ENCODE measurements at regions not wholly inside any gene's neighbourhood (a gene's known extent, or its start where the extent isn't known, plus 50 kb on each side); places are given as distances from the start of the nearest gene placed in this dataset.

DNA sequence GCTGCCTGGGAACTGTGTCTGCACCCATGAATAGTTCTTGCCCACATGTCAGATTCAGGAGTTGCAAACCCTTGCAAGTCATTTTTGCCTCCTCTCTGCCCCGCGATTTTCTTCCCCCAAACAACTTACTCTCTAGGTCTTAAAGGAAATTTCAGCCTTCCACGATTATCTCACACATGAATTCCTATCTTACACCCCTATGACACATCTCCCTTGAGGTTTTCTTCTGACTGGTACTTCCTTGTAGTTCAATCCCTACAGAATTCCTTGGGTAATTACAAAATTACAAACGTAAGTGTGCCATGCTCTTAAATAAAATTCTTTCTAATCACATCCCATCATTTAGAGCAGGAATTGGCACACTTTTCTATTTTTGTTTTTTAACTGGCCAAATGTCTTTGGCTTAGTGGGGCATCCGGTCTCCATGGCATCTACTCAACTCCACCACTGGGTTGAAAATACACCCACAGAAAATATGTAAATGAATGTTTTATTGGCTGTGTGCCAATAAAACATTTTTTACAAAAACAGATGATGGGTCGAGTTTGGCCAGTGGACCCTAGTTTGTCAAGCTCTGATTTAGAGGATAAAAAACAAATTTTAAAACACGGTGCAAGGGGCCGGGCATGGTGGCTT, 536.4 kb upstream of the AMELY start:
- WGBS, 4 donors = 71 to 75% methylated on average over 8 of the region's 8 CpGs; no CpG with 5 or more reads in 2 of the 4 donors
- Histone ChIP-seq H3K4me3 (no peak overlapping the region), H3K36me3 (replicated peaks in 1 of 2) (no peaks in the 10 kb centered on the region), H3K27me3 (no peaks in the 10 kb centered on the region), H3K9me3 (replicated peaks in 1 of 3) (no peaks in the 10 kb centered on the region), H3K27ac (no peak overlapping the region), H3K4me1 (replicated peaks in 1 of 2) (no peaks in the 10 kb centered on the region)
- no peak for DNase-seq
- intact Hi-C loops (cut with DNase I) = no loop called here
- no peak for TF ChIP-seq POLR2A (IDR thresholded peaks at IDR 0.05)
- TF ChIP-seq, protein P1, sequence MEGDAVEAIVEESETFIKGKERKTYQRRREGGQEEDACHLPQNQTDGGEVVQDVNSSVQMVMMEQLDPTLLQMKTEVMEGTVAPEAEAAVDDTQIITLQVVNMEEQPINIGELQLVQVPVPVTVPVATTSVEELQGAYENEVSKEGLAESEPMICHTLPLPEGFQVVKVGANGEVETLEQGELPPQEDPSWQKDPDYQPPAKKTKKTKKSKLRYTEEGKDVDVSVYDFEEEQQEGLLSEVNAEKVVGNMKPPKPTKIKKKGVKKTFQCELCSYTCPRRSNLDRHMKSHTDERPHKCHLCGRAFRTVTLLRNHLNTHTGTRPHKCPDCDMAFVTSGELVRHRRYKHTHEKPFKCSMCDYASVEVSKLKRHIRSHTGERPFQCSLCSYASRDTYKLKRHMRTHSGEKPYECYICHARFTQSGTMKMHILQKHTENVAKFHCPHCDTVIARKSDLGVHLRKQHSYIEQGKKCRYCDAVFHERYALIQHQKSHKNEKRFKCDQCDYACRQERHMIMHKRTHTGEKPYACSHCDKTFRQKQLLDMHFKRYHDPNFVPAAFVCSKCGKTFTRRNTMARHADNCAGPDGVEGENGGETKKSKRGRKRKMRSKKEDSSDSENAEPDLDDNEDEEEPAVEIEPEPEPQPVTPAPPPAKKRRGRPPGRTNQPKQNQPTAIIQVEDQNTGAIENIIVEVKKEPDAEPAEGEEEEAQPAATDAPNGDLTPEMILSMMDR (IDR thresholded peaks at IDR 0.05) = no peak

DNA sequence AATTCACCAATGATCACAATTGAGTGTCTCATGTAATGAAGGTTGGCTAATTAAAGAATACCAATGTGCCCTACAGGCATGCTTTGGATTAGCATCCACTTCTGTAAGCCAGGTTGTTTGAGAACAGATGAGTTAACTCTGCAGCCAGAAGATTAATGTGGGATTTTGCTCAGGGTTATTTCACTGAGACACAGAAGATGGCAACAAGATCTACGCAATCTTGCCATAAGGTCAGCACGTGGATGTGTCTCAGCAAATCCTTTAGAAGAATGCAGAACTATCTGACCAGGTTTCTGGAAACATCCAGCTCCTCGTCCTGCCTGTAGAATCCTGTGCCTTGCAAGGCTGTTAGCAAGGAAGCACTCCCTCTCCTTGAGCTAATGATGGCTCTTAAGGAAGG, 532.6 kb upstream of the AMELY start:
- DNase-seq = no peak
- no peaks in the 10 kb centered on the region for H3K4me1 ChIP-seq (replicated peaks in 1 of 2)
- WGBS, 4 donors = 47 to 59% methylated on average over 2 to 3 of the region's 3 CpGs; no CpG with 5 or more reads in 2 of the 4 donors
- no peak overlapping the region for H3K4me3 ChIP-seq
- H3K9me3 ChIP-seq (replicated peaks in 1 of 3) = no peaks in the 10 kb centered on the region
- H3K27me3 ChIP-seq = no peaks in the 10 kb centered on the region
- intact Hi-C loops (cut with DNase I) = no loop called here
- TF ChIP-seq, protein P1 (IDR thresholded peaks at IDR 0.05) = no peak
- no peak for TF ChIP-seq POLR2A (IDR thresholded peaks at IDR 0.05)
- no peak overlapping the region for H3K27ac ChIP-seq
- H3K36me3 ChIP-seq (replicated peaks in 1 of 2) = no peaks in the 10 kb centered on the region

DNA sequence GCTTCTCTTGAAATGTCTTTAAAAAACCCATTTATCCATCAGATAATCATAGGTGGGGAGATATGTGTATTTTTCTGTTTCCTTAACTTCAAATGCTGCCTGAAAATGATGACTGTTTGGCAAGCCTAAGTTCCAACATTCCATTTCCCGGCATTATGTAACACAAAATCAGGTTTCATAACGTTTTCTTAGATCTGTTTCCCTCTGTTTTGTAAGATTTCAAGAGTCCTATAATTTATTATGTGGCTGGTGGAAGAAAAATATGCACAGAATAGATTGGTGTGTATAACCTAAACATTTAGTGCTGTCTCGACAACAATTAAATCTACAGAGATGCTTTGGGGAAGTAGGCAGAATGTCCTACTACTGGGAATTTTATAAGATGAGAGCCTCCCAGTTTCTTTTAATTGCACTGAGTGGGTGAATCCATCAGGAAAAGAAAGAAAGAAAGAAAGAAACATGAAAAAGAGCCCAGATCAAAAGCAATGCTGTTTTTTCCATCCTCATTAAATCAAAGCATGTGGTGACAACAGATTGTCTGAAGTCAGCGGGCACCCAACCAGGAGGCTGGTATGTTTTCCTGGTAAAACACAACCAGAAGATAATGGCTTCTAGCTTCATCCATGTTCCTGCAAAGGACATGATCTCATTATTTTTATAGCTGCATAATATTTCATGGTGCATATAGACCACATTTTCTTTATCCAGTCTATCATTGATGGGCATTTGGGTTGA, 529.4 kb upstream of the AMELY start:
- Histone ChIP-seq H3K9me3 (replicated peaks in 1 of 3) (no peaks in the 10 kb centered on the region), H3K27ac (no peak overlapping the region), H3K4me1 (replicated peaks in 1 of 2) (no peaks in the 10 kb centered on the region), H3K4me3 (no peak overlapping the region), H3K27me3 (no peaks in the 10 kb centered on the region), H3K36me3 (replicated peaks in 1 of 2) (no peaks in the 10 kb centered on the region)
- DNase-seq = no peak
- TF ChIP-seq, protein P1 (IDR thresholded peaks at IDR 0.05) = no peak
- no peak for TF ChIP-seq POLR2A (IDR thresholded peaks at IDR 0.05)
- intact Hi-C loops (cut with DNase I) = no loop called here
- 38 to 40% methylated on average over 4 of the region's 4 CpGs; no CpG with 5 or more reads in 2 of the 4 donors for WGBS, 4 donors

DNA sequence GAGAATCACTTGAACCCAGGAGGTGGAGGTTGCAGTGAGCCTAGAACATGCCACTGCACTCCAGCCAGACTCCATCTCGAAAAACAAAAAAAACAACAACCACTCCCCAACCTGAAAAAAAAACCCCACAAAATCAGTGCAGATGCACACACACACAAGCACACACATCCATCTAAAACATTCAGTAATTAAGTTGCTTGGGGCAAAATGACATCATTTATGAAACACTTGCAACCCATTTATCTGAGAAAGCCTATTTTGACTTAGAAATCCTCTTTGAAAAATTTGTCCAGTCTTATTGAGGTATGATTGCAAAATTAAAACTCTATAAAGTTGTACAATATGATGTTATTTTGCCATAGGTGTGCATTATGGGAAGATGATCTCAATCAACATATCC, 525.5 kb upstream of the AMELY start:
- intact Hi-C loops (cut with DNase I) = no loop called here
- no peaks in the 10 kb centered on the region for H3K27me3 ChIP-seq
- WGBS, 4 donors = 71 to 100% methylated on average over 1 of the region's 1 CpG; no CpG with 5 or more reads in 2 of the 4 donors
- H3K36me3 ChIP-seq (replicated peaks in 1 of 2) = no peaks in the 10 kb centered on the region
- H3K9me3 ChIP-seq (replicated peaks in 1 of 3) = no peaks in the 10 kb centered on the region
- no peak overlapping the region for H3K27ac ChIP-seq
- no peak overlapping the region for H3K4me3 ChIP-seq
- no peak for DNase-seq
- TF ChIP-seq, protein P1 (IDR thresholded peaks at IDR 0.05) = no peak
- no peak for TF ChIP-seq POLR2A (IDR thresholded peaks at IDR 0.05)
- H3K4me1 ChIP-seq (replicated peaks in 1 of 2) = no peaks in the 10 kb centered on the region

All from adrenal gland (tissue), 9 donors.